Mammary epithelial cell (primary cell): ENCODE measurements at regions not wholly inside any gene's neighbourhood (a gene's known extent, or its start where the extent isn't known, plus 50 kb on each side); places are given as distances from the start of the nearest gene placed in this dataset.

ENCODE experiments used
- EZH2 ChIP-seq: IDR thresholded peaks from 2 replicates; pipeline ENCODE4 v1.6.1; 2012; ENCODE audit warnings: low read length, inconsistent platforms, borderline replicate concordance
- TF ChIP-seq, protein P1 (sequence below), 2 donors: IDR thresholded peaks in 1 of 2; conservative IDR thresholded peaks in 1 of 2; 2 replicates each; pipeline ENCODE4 v1.5.1; 2011 to 2012; ENCODE audit warnings: inconsistent platforms in 2 of 2, low read length in 2 of 2, mild to moderate bottlenecking in 2 of 2, control low read depth in 1 of 2, low read depth in 1 of 2; ENCODE audit not compliant: insufficient read depth in 1 of 2; ENCODE audit errors: extremely low read depth in 1 of 2

DNA sequence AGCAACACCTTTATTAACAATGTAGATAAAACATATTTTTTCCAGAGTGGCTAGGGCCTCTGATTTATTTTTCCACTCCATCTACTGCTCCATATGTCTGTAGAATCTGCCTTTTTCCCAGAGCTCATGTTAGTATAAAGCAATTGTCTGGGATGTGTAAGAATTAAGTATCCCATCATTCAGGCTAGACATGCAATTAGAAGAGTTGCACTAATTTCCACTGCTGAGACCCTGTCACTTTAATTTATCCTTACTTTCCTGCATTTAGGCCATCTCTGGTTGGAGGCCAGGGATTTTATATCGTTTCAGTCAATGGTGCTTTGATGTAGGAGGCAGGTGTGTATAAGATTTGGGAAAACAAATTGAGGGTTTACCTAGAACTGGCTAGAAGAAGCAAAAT is 286.1 kb upstream of the POU3F2 start:
- TF ChIP-seq, protein P1, sequence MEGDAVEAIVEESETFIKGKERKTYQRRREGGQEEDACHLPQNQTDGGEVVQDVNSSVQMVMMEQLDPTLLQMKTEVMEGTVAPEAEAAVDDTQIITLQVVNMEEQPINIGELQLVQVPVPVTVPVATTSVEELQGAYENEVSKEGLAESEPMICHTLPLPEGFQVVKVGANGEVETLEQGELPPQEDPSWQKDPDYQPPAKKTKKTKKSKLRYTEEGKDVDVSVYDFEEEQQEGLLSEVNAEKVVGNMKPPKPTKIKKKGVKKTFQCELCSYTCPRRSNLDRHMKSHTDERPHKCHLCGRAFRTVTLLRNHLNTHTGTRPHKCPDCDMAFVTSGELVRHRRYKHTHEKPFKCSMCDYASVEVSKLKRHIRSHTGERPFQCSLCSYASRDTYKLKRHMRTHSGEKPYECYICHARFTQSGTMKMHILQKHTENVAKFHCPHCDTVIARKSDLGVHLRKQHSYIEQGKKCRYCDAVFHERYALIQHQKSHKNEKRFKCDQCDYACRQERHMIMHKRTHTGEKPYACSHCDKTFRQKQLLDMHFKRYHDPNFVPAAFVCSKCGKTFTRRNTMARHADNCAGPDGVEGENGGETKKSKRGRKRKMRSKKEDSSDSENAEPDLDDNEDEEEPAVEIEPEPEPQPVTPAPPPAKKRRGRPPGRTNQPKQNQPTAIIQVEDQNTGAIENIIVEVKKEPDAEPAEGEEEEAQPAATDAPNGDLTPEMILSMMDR (conservative IDR thresholded peaks at IDR 0.05 in 1 of 2, IDR thresholded peaks at IDR 0.05 in 1 of 2; ENCODE audit: extremely low read depth in 1 of 2, insufficient read depth in 1 of 2, low read depth in 1 of 2, low read length in 2 of 2) = no peak
- TF ChIP-seq EZH2 = no peak
